ENCODE measurements at regions not wholly inside any gene's neighbourhood (a gene's known extent, or its start where the extent isn't known, plus 50 kb on each side); places are given as distances from the start of the nearest gene placed in this dataset.

DNA sequence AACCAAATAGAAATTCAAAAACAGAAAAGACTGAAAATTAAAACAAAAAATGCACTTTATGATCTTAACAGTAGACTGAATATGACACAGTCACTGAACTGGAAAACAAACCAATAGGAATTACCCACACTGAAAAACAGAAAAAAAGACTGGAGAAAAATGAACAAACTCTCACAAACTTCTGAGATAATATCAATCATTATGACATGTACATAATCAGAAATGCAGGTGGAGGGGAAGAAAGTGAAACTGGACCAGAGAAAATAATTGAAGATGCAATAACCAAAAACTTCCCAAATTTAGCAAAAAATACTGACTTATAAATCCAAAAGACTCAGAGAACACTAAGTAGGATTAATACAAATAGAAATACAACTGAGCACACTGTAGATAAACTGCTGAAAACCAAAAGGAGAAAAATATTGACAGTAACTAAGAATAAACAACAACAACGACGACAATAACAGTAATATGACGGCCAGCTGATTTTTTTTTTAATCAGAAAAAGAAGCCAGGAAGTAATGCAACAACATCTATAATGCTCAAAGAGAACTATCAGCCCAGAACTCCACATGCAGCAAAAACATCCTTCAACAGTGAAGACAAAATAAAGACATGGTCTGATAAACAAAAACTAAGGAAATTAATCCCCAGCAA is 108.1 kb downstream of the ZFAND4 start:
- H3K27ac ChIP-seq (ENCODE audit: insufficient read length, low read depth, low read length), result no peak overlapping the region
- no peaks in the 10 kb centered on the region for H3K79me1 ChIP-seq (ENCODE audit: insufficient read depth, low read depth, low read length, poor library complexity, severe bottlenecking)
- TF ChIP-seq, protein P1, sequence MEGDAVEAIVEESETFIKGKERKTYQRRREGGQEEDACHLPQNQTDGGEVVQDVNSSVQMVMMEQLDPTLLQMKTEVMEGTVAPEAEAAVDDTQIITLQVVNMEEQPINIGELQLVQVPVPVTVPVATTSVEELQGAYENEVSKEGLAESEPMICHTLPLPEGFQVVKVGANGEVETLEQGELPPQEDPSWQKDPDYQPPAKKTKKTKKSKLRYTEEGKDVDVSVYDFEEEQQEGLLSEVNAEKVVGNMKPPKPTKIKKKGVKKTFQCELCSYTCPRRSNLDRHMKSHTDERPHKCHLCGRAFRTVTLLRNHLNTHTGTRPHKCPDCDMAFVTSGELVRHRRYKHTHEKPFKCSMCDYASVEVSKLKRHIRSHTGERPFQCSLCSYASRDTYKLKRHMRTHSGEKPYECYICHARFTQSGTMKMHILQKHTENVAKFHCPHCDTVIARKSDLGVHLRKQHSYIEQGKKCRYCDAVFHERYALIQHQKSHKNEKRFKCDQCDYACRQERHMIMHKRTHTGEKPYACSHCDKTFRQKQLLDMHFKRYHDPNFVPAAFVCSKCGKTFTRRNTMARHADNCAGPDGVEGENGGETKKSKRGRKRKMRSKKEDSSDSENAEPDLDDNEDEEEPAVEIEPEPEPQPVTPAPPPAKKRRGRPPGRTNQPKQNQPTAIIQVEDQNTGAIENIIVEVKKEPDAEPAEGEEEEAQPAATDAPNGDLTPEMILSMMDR (conservative IDR thresholded peaks at IDR 0.05), result no peak
- no peaks in the 10 kb centered on the region for H3K9me3 ChIP-seq (ENCODE audit: control insufficient read depth, low read depth, low read length)
- Mint-ChIP-seq H3K27me3 (ENCODE audit: low read depth) (no peaks in the 10 kb centered on the region), H3K4me1 (no peaks in the 10 kb centered on the region), H3K4me3 (no peak overlapping the region), H3K36me3 (ENCODE audit: insufficient read depth in 1 of 3, low read depth in 3 of 3) (peaks cover 10 to 16% (median 13%) of the 10 kb centered on the region in 3 experiments; a peak in 6 of 7 replicates), H3K9me3 (peaks cover 5 to 12% of the 10 kb centered on the region in 2 experiments; a peak in 4 of 5 replicates), H3K27ac (no peak overlapping the region)
- H4K91ac ChIP-seq (ENCODE audit: insufficient read length, low read depth, low read length), result no peak overlapping the region
- DNase-seq, result no peak
- H2BK20ac ChIP-seq (ENCODE audit: low read depth, low read length, poor library complexity, severe bottlenecking), result no peak overlapping the region
- no peak overlapping the region for H3T11ph ChIP-seq (ENCODE audit: low read length)
- H3K27me3 ChIP-seq (ENCODE audit: insufficient read depth, low read length), result no peaks in the 10 kb centered on the region
- no peak overlapping the region for H3K9ac ChIP-seq (ENCODE audit: extremely low read depth, insufficient read length, low read length)
- no CpG with 5 or more reads among the region's 3 CpGs for WGBS (ENCODE audit: extremely low coverage, insufficient read length, low lambda C conversion rate)
- H2BK12ac ChIP-seq (ENCODE audit: insufficient read length, low read depth, low read length), result no peak overlapping the region
- no peak overlapping the region for H3K56ac ChIP-seq (ENCODE audit: insufficient read length, low read depth, low read length)
- no peaks in the 10 kb centered on the region for H3K79me2 ChIP-seq (ENCODE audit: insufficient read depth, low read length)
- no peak overlapping the region for H3K4ac ChIP-seq (ENCODE audit: low read depth, low read length)
- no peak overlapping the region for H2AFZ ChIP-seq (ENCODE audit: low read length)
- H3K18ac ChIP-seq (ENCODE audit: insufficient read length, low read depth, low read length), result no peak overlapping the region
- no peak overlapping the region for H3K4me2 ChIP-seq (ENCODE audit: insufficient read depth, insufficient read length, low read length)
- H3K23ac ChIP-seq (ENCODE audit: insufficient read length, low read depth, low read length), result no peak overlapping the region
- no peaks in the 10 kb centered on the region for H3K23me2 ChIP-seq (ENCODE audit: insufficient read length, low read depth, low read length, poor library complexity, severe bottlenecking)
- no peak overlapping the region for H2BK120ac ChIP-seq (ENCODE audit: low read depth, low read length, poor library complexity, severe bottlenecking)
- H2AK5ac ChIP-seq (ENCODE audit: insufficient read length, low read length), result no peak overlapping the region
- H4K5ac ChIP-seq (ENCODE audit: insufficient read length, low read depth, low read length), result no peak overlapping the region
- H2BK15ac ChIP-seq (ENCODE audit: low read depth, low read length), result no peak overlapping the region
- no peaks in the 10 kb centered on the region for H4K20me1 ChIP-seq (ENCODE audit: control insufficient read depth, insufficient read depth, insufficient read length)
- H4K8ac ChIP-seq (replicated peaks; ENCODE audit: insufficient read length, low read depth, low read length), result no peak overlapping the region
- no peaks in the 10 kb centered on the region for H3K4me1 ChIP-seq (ENCODE audit: insufficient read depth, low read length)
- no peak overlapping the region for H3K14ac ChIP-seq (ENCODE audit: insufficient read depth, low read length)
- no peak overlapping the region for H2BK5ac ChIP-seq (ENCODE audit: insufficient read length, low read length)
